ENCODE measurements at regions not wholly inside any gene's neighbourhood (a gene's known extent, or its start where the extent isn't known, plus 50 kb on each side); places are given as distances from the start of the nearest gene placed in this dataset.

DNA sequence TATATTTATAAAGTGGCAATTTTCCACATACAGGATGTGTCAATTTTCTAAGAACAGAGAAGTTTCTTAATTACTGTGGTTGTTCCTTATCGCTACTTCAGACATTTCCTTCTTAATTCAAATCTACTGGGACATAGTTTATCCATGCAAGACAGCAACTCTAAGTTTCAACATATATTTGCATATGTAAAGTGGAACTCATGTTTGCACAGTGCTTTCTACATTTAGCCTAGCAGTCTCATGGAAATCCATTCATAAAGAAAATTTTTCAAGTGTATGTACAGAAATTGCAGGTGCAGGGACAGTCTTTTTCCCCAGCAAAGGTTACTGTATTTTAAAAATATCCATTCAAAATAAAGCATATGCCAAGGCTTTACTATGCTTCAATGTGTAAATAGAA, 956.7 kb upstream of the SEL1L start:
- DNase-seq: no peak

DNA sequence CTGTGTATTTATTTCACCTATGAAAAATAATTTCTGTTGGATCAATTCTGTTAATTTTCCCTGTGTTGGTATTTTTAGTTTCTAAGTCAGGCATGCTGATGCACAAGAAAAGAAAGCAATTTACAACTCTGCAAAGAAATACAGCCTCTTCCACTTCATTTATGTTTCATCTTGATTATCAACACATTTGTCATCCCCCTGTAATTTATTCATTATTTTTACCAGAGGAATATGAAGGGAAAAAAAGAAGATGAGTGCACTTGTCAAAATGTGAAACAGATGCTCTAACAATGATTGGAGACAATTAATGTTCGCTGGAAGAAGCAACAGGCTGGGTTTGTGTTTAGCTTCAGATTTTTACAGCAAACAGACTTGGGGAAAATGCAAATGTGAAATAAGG, 958.5 kb upstream of the SEL1L start:
- DNase-seq: no peak

DNA sequence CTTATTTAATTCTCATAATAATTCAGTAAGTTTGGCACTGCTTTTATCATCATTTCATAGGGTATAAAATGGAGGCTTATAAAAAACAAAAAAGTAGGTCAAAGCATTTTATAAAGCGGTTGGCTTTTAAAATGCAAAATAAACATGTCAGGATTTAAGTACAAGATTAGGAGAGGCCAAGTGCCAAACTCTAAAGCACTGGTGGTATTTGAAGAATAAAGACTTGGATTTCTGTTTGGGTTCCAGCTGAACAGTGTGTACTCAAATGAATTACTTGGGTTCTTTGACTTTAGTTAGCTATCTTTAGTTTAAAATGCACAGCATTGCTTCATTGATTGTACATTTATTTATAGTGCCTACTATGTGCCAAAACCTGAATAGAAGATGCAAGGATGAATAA, 966.6 kb upstream of the SEL1L start:
- no peak for DNase-seq

DNA sequence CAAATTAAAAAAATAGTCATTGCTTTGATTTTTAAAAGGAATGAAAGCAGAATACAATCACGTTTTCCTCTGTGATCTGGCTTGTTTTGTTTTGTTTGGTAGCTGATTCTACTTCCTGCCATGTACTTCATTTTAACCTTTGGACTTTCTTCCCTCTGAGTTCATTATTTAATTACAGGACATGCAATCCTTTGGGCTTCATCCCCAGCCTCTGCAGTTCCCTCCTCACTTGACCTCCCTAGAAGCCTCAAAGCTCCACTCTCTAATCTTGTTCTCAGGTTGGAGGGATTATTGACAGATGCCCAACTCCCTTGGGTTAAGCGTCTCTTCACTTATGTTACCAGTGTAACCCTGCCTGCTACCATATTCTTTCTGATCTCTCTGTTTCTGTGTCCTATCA, 967.9 kb upstream of the SEL1L start:
- DNase-seq: no peak

DNA sequence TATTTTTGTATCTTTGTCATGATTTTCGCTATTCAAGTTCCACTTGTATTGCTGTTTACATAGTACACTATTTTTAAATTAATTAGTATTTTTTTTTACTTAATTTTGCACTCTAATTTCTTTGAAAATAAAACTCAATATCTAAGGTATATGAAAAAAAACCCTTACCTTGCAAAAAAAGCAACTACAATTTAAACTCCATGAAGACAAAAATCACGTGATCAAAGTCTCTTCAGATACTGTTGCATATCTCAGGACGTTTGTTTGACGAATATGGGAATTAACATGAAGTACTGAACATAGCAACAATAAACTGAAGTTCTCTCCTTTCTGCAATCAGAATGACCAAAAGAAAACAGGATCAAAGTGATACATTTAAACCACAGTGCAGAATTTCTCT, 968.4 kb upstream of the SEL1L start:
- DNase-seq: no peak

DNA sequence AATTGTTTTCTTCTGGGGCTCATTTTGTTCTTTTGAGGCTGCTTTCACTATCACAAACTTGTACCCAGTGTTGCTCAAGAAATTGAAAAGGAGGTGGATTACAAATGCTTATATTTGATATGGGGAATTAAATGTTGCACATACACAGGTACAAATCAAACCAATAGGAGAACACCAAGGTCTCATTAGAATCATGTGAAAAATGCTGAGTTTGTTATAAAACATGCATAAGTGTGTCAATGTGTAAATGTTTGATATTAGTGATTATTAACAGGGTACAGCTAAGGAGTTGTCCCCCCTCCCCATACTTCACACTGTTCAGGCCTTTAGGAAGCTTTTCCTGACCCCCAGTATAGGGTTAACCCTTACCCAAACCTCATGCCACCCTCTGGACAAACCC, 971.2 kb upstream of the SEL1L start:
- DNase-seq: no peak

DNA sequence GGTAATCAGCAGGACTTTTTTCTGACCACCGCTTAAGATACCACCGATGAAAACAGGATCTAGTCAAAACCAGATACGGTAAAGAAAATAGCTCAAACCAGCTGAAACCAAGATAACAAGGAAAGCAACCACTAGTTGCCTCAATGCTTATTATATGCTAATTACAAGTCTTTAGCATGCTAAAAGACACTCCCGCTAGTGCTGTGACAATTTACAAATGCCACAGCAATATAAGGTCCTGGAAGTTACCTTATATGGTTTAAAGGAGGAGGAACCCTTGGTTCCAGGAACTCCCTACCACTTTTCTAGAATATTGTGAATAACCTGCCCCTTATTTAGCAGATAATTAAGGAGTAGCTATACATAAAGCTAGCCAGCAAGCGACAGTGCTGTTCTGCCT, 976.4 kb upstream of the SEL1L start:
- no peak for DNase-seq

DNA sequence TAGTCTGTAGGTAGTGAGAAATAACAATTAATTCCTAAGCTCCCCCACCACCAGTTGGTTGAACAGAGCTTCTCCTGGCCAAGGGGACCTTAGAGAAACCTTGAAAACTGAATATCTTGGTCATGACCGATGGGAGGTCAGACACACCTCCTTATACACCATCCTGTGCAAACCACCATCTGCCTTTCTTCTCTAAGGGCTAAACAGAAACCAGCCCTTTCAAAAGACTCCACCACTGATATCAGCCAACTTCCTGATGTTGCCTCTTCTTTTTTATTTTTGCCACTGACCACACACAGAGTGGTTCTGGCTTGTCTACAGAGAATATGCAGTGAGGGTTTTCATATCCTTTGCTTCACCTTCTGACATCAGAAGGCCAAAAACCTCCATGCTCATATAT, 977.7 kb upstream of the SEL1L start:
- no peak for DNase-seq

DNA sequence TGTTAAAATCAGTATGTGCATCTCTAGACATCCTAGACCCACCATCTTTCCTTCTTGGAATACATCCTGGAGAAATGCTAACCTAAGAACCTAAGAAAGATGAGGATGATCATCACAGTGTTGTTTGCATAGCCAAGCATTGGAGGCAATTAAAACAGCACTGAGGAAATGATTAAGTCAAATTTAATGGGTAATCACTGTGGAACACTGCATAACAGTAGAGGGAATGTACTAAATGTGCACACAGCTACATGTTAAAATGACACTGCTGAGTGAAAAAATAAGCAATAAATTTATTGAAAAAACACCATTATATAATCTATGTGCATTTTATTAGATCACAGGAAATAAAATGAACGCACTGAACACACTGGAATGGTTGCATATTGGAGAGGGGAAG, 987.1 kb upstream of the SEL1L start:
- DNase-seq: no peak

DNA sequence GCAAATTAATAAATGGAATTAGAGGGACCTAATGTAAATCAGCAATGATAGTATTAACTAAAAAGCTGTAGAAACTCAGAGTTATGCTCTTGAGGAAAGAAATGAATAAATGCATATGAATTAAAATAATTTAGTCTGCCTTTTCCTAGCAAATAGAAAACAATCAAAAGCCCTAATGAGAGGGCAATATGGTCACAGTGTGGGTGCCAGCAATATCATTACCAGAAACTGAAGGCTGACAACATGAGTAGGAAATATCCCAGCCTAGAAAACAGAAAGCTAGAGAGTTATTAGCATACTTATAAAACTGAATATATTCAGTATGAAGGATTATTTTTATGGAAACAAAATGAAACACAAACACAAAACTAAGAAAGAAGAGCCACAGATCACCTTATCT, 987.5 kb upstream of the SEL1L start:
- no peak for DNase-seq

DNA sequence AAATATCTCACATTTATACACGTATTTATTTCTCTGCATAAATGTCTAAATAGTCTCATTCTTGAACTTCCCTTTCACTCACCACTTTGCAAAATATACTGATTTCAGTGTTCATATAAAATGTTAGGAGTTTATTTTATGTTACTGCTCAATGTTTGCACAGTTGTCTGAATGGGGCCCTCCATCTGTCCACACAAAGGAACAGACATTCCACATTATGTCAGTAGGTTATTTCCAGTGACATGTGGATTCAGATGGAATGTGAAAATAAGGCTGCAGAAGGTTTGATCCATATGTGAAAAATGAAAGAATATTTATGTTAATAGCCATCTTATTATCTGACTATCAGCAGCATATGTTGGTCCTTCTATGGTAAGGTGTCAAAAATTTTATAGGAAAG, 994.4 kb upstream of the SEL1L start:
- no peak for DNase-seq

DNA sequence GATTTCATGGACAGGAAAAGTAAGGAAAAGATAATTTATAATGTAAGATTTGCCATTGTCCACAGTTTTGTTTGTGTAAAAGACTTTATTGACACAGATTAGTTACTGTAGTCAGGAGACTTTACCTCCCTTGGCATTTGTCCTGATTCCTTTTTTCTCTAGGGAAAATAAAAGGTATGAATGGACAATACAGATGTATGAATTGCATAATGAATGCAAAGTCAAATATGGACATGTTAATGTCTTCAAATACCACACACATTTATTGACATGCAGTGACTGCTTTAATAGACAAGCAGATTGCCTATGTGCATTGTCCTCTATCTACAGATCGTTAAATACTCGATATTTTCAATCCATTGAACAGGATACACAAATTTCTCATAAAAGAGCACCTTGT, 999.7 kb upstream of the SEL1L start:
- no peak for DNase-seq

DNA sequence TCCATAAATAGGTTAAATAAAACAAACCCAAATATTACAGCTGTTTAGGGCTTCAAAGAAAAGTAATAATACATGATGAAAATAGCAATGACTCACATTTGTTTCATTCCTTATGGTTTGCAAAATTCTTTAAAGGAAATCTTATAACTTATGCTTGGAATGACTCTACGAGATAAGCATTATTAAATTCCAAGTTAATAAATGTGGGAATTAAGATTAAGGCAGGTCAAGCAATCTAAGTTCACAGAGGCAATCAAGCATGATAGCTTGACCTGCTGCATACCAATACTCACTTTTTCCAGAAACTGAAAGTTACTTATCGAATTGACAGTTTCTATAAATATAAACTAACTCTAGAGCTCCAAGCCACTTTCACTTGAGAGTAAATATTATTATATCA, 1002.9 kb upstream of the SEL1L start:
- no peak for DNase-seq

DNA sequence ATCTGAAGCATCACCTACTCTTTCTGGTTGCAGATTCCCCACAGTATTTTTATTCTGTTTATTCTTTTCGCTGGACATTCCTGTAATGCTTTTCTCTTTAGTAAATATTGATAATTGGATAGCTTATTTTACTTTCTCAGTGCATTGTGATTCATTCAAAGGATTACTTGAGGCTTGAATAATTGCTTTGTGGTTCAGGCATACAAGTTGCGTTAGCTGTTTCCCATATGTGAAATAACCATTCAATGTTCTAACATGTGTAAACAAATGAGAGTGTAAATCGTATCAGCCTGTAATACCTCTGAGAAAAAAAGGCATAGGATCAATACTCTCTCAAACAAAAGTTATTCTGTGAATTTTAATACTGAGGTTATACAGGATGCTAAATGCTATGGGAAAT, 1004.2 kb upstream of the SEL1L start:
- no peak for DNase-seq

DNA sequence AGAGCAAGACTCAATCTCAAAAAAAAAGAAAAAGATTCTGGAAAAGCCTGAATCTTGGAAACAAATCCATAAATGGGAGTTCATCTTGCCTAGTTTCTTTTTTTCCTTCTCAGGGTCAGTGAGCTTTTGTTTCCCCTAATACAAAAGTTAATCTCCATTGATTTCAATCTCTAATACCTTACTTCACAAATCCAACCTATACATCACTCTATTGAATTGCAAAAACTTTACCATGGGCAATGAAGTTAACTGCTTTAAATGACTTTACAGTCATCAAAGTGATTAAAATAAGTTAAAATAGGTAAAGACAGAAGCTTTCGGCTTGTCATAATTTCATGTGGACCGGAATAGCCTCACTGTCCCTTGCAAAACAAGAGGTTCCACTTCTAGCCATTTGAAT, 1012.7 kb upstream of the SEL1L start:
- no peak for DNase-seq

DNA sequence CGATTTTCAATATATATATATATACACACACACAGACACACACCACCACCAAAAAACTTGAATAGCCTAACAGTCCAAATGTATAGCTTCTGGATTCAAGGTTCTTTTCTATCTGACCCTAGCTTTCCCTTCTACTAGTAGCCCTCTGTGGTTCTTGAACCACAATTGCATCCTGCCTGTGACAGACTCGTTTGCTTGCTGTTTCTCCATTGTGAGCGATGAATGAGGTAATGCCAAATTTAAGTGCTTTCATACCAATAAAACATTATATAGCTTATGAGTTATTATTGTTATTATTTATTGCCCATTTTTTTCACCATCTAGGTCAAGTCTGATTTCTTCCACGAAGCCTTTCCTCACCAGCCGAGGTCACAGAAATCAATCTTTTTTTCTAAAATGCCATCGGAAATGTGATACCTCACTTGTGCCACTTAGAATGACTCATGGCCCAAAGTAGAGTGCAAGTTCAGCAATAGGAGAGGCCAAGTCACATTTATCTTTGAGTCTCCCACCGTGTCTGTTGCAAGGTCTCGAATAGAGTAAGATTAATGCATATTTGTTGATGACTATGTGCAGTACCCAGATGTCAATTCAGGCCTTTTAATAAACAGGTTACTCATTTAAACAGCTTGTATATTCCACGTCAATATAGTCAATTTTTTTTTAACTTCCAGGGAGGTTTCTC, 1015.8 kb upstream of the SEL1L start:
- DNase-seq: no peak

DNA sequence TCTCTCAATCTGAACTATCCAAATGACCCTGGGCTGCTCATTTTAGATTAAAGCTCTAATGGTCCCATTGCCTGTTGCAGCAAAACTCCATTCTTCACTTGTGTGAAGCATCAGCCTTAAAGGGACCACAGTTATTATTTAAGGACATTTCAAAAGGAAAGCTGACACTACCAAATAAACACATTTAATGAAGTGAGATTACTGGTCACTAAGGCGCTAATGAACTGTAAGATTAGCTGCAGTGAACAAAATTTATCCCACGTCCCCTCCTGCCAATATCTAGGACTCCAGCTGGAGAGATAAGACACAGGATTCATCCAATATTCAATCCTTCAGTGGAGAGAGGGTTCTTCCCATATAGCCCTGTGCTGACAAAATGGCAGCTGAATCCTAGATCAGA, 1029.2 kb upstream of the SEL1L start:
- DNase-seq: no peak

DNA sequence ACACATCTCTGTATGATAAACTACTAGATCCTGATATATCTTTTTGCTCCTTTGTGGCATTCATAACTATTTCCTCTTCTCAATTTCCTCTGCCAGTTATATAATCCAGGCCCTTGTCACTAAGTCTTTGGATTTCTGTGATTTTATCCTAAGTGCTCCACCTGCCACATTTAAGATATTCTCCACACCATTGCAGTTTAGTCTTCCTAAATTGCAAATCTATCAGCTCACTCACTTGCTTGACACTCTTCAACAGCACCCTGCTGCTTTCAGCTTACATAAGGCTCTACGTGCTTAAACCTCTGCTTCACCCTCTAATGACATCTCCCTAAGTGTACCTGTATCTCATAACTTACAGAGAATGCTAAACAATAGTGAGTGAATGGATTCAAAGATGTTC, 1032.2 kb upstream of the SEL1L start:
- no peak for DNase-seq

DNA sequence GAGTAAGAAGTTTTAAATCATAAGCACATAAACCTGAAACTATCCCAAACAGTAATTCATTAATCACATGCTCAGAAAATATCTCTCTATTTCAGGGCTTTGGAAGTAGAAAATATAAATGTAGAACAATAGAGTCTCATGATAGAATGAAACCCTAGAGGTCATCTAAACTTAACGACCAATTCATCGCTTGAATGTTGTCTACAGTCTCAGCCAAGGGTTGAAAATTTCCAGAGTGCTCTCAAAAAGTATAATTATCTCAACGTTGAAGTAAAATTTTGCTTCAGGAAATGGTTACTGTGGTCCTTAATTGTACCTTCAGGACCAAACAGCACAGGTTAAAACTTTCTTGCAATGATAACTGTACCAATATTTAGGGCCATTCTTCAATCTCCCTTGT, 1053.6 kb upstream of the SEL1L start:
- no peak for DNase-seq

DNA sequence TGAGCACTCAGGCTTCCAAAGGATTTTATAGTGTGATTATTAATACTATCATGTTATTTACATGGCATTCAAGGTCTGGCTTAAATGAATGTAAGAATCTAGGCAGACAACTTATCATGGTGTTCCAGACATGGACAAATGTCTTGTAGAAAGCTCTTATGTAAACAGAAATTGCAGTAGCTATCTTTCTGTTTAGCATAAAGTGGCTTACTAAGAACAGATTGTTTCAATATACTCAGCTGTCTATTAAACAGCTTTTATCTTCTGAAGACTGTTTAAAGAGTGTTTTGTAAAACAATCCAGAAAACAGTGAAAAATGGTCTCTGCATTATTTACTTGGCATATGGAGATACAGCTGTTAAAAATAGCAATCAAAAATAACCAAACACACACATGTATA, 1061.8 kb upstream of the SEL1L start:
- no peak for DNase-seq

DNA sequence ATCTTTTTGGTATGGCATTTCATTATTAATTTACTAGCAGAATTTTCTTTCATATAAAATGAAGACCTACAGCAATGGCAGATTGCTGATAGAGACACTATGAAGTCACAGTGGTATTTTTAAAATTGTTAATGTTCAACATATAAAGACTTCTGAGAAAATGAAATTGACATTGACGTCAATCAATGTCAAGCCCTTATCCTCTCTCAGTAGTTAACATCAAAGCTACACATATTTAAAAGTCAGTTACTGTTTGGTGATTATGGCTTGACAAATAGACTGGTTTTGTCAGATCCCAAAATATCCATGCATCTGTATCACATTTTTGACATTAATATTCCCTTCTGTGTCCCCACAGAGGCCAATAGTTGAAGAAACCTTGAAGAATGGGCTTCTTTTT, 1069.1 kb upstream of the SEL1L start:
- DNase-seq: no peak

DNA sequence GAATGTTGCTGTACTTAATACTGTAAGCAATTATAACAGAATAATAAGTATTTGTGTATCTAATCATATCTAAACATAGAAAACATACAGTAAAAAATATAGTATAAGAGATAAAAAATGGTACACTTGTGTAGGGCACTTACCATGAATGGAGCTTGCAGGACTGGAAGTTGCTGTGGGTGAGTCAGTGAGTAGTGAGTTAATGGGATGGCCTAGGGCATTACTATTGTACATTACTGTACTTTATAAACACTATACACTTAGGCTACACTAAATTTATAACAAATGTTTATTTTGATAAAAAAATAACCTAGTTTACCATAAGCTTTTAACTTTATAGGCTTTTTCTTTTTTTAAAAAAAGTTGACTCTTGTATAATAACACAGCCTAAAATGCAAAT, 1071.2 kb upstream of the SEL1L start:
- no peak for DNase-seq

DNA sequence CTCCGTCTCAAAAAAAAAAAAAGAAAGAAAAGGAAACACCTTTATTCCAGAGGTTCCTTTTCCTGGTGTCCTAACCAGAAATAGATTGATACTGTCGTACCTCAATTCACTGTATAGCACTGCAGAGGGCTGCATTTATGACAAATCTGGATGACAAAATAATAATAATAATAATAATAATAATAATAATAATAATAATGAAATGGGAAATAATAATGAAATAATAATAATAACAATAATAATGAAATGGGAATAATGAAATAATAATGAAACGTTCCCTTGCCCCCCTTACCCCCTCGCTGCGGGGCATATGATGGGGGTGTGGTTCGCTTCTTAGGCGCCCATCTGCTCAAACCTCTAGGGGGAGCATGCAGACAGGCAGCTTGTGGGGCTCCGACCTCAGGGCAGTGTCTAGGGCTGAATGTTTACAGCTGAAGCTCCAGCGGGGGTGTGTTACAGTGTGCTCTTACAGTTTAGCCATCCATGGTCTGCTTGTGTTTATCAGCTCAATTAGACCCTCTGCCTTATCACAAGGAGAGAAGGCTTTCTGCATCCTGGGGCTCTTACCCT, 1088.3 kb upstream of the SEL1L start:
- DNase-seq: no peak

DNA sequence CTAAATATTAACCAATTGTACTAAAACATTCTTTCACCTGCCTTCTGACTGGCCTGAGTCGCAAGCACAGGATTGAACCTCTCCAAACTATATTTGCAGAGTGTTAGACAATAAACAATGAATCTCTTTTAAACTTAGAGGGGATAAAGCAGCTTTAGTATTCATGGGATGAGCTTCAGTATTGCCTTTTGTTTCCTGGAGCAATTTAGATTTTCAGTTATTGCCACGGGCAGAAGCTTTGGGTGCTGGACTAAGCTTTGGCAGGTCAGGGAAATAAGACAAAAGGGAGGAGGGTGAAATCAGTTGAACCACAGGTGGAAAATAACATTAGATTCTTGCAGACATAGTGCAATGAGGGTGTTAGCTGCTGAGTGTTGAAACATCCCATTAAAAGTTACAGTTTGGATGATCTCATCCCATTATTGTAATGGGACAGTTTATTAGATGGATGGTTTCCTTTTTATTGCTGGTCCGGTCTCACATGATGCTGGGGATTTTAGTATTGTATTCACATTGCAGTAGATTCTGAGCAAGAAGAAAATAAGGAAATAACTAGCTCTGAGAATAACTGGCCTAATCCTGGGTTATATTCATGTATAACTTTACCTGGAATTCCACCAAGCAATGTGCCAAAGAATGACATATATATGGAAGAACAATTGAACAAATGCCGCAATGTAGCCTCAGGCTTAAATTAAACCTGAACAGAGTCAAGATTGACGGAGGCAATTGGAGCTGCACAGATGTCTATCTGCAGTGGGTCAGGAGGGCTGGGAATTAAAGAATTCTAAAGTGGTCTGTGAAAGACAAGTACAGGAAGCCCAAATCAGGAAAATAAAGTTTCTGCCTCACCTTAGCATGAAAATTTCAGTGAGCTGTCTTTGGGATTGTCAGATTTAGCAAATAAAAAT, 1092.8 kb upstream of the SEL1L start:
- DNase-seq: no peak
